HG03196 (cell line): ENCODE measurements at regions not wholly inside any gene's neighbourhood (a gene's known extent, or its start where the extent isn't known, plus 50 kb on each side); places are given as distances from the start of the nearest gene placed in this dataset.

Experiments used
- ATAC-seq: cut with Tn5 transposase; IDR thresholded peaks from one replicate; pipeline ENCODE4 v1.9.1; 2021; ENCODE audit not compliant: unreplicated experiment

GRCh38 chr14:71273366-71273765 lies 366.1 kb downstream of the PCNX1 start:
- no peak for ATAC-seq

- ATAC-seq, result no peak
Measured at GRCh38 chr14:71284048-71284447, 376.8 kb downstream of the PCNX1 start.

- ATAC-seq, result no peak
Measured at GRCh38 chr14:71286126-71286525, 378.9 kb downstream of the PCNX1 start.

- no peak for ATAC-seq
Measured at GRCh38 chr14:71287567-71287966, 380.3 kb downstream of the PCNX1 start.

- ATAC-seq, result no peak
Measured at GRCh38 chr14:71289536-71289935, 382.3 kb downstream of the PCNX1 start.

GRCh38 chr14:71290301-71290700 lies 383.0 kb downstream of the PCNX1 start:
- no peak for ATAC-seq

- ATAC-seq, result no peak
Measured at GRCh38 chr14:71290960-71291466, 383.8 kb downstream of the PCNX1 start.

GRCh38 chr14:71296184-71296583 lies 388.9 kb downstream of the PCNX1 start:
- ATAC-seq, result no peak

GRCh38 chr14:71300566-71301330 lies 393.5 kb downstream of the PCNX1 start:
- ATAC-seq, result no peak

- no peak for ATAC-seq
Measured at GRCh38 chr14:71301611-71302010, 394.4 kb downstream of the PCNX1 start.

GRCh38 chr14:71304690-71305089 lies 397.4 kb downstream of the PCNX1 start:
- no peak for ATAC-seq

GRCh38 chr14:71308671-71309070 lies 401.4 kb downstream of the PCNX1 start:
- no peak for ATAC-seq

- no peak for ATAC-seq
Measured at GRCh38 chr14:71309756-71310155, 402.5 kb downstream of the PCNX1 start.

- ATAC-seq, result no peak
Measured at GRCh38 chr14:71311061-71311460, 403.8 kb downstream of the PCNX1 start.

GRCh38 chr14:71314717-71315116 lies 407.5 kb downstream of the PCNX1 start:
- no peak for ATAC-seq

- no peak for ATAC-seq
Measured at GRCh38 chr14:71317385-71318096, 410.3 kb downstream of the PCNX1 start.

- ATAC-seq, result no peak
Measured at GRCh38 chr14:71318097-71318459, 410.8 kb downstream of the PCNX1 start.

- ATAC-seq, result no peak
Measured at GRCh38 chr14:71319666-71320065, 412.4 kb downstream of the PCNX1 start.

- ATAC-seq, result peak; percentile 73
Measured at GRCh38 chr14:71320107-71320733, 413.0 kb downstream of the PCNX1 start, which contains the start of gene SIPA1L1. Gene SIPA1L1 (plus strand): TSS chr14:71320476.

- ATAC-seq, result peak; percentile 21
Measured at GRCh38 chr14:71320734-71321573, 413.7 kb downstream of the PCNX1 start.
